Astrocyte (in vitro differentiated cells and primary cell): ENCODE measurements at regions not wholly inside any gene's neighbourhood (a gene's known extent, or its start where the extent isn't known, plus 50 kb on each side); places are given as distances from the start of the nearest gene placed in this dataset.
"Not testable (repeated sequence)": the region's sequence is repeated elsewhere in the genome, so short reads cannot be mapped to it uniquely, and the experiment has no call there.

ENCODE experiments used
- CTCF ChIP-seq: IDR thresholded peaks from 2 replicates; pipeline ENCODE4 v1.5.1; 2011; ENCODE audit warnings: low read depth, mild to moderate bottlenecking, inconsistent platforms, low read length, moderate library complexity; ENCODE audit not compliant: insufficient read depth
- EZH2 ChIP-seq: IDR thresholded peaks from 2 replicates; pipeline ENCODE4 v1.6.1; 2012; ENCODE audit warnings: mild to moderate bottlenecking, low read length, inconsistent platforms; ENCODE audit not compliant: insufficient read depth

- not testable (repeated sequence) for TF ChIP-seq CTCF, EZH2
Observed at GRCh38 chr17:74129800-74130199, 73.7 kb upstream of the RPL38 start.
